ENCODE measurements at regions not wholly inside any gene's neighbourhood (a gene's known extent, or its start where the extent isn't known, plus 50 kb on each side); places are given as distances from the start of the nearest gene placed in this dataset.
"Not testable (repeated sequence)": the region's sequence is repeated elsewhere in the genome, so short reads cannot be mapped to it uniquely, and the experiment has no call there.

DNA sequence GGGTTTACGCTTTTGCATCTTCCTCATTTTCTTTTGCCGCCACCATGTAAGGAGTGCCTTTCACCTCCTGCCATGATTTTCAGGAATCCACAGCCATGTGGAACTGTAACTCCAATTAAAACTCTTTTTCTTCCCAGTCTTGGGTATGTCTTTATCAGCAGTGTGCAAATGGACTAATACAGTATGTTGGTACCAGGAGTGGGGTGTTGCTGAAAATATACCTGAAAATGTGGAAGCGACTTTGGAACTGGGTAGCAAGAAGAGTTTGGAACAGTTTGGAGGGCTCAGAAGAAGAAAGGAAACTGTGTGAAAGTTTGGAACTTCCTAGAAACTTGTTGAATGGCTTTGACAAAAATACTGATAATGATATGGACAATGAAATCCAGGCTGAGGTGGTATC is 983.9 kb upstream of the NDST4 start:
- TF ChIP-seq POLR2AphosphoS5 (IDR thresholded peaks at IDR 0.05; ENCODE audit: low read depth, low read length); POLR2A (IDR thresholded peaks at IDR 0.05; ENCODE audit: low read depth, low read length); TAF1 (IDR thresholded peaks at IDR 0.05; ENCODE audit: low read depth, low read length); SPI1 (IDR thresholded peaks at IDR 0.05; ENCODE audit: low read depth, low read length); POU2F2 (IDR thresholded peaks at IDR 0.05; ENCODE audit: low read depth, low read length); PAX5 (IDR thresholded peaks at IDR 0.05; ENCODE audit: insufficient read depth, low read length, severe bottlenecking): not testable (repeated sequence)

Measured in GM12891 (cell line).